LNCAP (cell line): ENCODE measurements at regions not wholly inside any gene's neighbourhood (a gene's known extent, or its start where the extent isn't known, plus 50 kb on each side); places are given as distances from the start of the nearest gene placed in this dataset.

Experiments used
- TF ChIP-seq, protein P1 (sequence below): fragments of 450-650 bp; IDR thresholded peaks from 2 replicates; pipeline ENCODE4 v1.5.1; 2017; ENCODE audit warnings: mild to moderate bottlenecking

DNA sequence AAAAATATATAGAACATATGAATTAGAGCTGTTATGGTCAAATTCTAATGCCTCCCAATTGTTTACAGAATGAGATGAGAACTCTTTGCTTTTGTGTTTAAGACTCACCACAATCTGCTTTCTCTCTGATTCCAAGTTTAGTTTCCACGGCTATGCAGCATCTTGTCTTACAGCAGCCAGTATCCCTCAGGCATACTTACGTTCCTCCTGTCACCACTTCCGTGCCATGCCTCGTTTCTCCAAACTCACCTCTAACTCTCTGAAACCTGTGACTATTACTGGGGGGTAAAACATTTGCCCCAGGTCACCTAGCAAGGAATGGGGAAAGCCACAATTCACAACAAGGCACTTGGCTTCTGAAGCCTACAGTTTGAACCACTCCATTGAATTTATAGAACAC is 192.8 kb upstream of the NRIP1 start:
- TF ChIP-seq, protein P1, sequence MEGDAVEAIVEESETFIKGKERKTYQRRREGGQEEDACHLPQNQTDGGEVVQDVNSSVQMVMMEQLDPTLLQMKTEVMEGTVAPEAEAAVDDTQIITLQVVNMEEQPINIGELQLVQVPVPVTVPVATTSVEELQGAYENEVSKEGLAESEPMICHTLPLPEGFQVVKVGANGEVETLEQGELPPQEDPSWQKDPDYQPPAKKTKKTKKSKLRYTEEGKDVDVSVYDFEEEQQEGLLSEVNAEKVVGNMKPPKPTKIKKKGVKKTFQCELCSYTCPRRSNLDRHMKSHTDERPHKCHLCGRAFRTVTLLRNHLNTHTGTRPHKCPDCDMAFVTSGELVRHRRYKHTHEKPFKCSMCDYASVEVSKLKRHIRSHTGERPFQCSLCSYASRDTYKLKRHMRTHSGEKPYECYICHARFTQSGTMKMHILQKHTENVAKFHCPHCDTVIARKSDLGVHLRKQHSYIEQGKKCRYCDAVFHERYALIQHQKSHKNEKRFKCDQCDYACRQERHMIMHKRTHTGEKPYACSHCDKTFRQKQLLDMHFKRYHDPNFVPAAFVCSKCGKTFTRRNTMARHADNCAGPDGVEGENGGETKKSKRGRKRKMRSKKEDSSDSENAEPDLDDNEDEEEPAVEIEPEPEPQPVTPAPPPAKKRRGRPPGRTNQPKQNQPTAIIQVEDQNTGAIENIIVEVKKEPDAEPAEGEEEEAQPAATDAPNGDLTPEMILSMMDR: no peak

DNA sequence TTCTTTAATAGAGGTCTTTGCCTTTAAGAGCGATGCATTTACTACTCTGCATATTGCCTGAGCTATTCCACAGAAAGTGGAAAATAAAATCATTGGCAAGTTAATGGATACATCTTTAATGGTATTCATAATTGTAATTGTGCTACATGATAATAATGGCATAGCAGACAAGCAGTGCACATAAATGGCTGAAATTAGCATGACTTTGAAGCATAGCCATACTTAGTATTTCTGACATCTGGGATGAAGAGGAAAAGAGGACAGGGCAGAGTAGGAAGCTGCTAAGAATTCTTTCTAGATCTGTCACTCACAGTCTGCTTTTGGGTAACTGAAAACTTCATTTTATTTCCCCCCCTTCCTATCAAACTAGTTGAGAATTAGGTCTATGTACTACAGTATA is 195.0 kb upstream of the NRIP1 start:
- TF ChIP-seq, protein P1: no peak

DNA sequence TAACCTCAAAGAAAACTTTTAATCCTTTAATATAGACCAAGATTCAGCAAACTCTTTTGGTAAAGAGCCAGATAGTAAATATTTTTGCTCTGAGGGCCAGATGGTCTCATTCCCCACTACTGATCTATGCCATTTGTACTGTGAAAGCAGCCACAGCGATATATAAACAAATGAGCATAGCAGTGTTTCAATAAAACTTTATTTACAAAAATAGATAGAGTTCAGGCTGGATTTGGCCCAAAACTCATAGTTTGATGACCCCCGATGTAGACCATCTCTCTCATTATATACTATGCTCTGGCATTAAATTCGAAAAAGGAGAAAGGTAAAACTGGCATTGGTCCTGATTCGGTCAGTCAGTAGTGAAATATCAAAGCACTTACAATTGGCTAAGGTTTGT is 195.8 kb upstream of the NRIP1 start:
- TF ChIP-seq, protein P1: no peak

DNA sequence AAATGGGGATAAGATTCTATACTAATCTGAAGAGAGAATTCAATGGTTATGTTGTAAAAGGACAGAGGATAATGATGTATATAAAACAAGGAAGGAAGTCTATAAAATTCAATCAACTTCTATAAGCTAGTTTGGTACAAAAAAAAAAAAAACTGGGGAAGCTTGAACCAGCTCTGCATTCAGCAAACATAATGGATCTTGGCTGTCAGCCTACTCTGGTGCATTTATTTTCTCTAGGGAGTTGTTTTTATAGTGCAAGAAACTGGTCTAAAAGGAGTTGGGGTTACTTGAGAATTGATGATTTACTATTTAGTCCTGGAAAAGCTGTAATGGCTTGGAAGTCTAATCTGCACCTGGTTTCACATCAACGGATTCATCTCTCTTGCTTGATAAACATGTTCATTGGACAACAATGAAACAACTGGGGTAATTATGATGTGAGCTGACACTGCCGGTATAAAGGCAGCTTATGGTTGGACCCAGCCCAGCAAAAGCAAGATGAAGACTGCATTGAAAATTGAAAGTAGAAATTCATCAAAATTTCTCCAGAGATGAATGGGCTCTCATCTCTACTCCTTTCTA is 199.4 kb upstream of the NRIP1 start:
- TF ChIP-seq, protein P1: no peak

DNA sequence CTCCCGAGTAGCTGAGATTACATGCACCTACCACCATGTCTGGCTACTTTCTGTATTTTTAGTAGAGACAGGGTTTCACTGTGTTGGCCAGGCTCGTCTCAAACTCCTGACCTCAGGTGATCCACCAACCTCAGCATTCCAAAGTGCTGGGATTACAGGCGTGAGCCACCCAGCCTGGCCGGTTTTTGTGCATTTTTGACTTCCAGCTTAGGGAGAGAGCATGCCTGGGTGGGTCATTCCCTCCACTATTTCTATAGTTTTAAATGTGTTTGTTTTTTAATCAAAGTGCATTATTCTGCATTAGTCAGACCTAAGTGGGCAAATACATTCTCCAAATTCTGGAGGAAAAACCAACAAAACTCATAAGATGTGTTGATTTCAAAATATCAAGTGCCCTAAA is 207.4 kb upstream of the NRIP1 start:
- TF ChIP-seq, protein P1: no peak

DNA sequence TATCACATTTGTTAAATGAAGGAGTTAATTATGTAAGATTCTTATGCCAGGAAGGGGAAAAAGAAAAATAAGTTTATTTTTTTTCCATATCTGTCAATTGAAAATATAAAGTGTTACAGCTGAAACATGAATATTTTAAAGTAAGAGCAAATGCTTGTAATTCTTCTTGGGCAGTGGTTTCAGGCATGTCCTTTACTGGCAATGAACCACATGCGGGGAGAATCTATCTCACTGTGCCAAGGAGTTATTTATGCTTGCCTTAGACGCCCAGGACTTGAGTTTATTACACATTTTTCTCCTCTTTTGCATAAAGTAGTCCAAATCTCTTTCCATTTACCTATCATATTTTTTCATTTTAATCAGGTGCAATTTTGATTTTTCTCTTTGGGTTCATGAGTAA is 207.8 kb upstream of the NRIP1 start:
- TF ChIP-seq, protein P1: no peak

DNA sequence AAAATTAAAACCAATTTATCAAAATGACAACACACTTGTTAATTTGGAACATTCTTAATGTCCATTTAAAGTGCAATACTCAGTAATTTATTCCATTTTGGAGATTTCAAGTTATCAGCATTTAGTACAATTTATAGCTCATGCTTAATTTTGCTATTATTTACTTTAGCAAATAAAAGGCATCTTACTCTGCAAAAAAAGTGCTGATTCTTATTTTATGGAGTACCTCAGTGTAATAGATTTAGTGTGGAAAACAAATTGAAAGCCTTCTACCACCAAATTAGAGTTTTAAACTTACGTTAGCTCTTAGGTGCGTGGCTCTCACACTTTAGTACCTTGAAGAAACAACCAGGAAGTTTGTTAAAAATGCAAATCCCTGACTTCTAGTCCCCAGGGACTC is 208.4 kb upstream of the NRIP1 start:
- TF ChIP-seq, protein P1: no peak
